HL-60 (cell line): ENCODE measurements at regions not wholly inside any gene's neighbourhood (a gene's known extent, or its start where the extent isn't known, plus 50 kb on each side); places are given as distances from the start of the nearest gene placed in this dataset.

Experiments
- DNase-seq, 2 experiments: peaks; one replicate each; pipeline ENCODE4 v3.0.0-alpha.2; 2010 to 2020; ENCODE audit warnings: low read depth in 1 of 2, low spot score in 1 of 2
- H3K27ac ChIP-seq: fragments of 250-450 bp; sonication (Bioruptor Pico); replicated peaks from 2 replicates; pipeline ENCODE4 v1.5.1; 2020; ENCODE audit warnings: mild to moderate bottlenecking, moderate library complexity
- H3K27me3 ChIP-seq: fragments of 250-450 bp; sonication (Bioruptor Pico); 2 replicates; pipeline ENCODE4 v1.5.1; 2021; ENCODE audit warnings: mild to moderate bottlenecking, moderate library complexity; ENCODE audit not compliant: insufficient read depth, poor library complexity, severe bottlenecking
- H3K4me3 ChIP-seq: replicated peaks from 2 replicates; pipeline ENCODE4 v1.5.1; 2011; ENCODE audit warnings: mild to moderate bottlenecking, control low read depth, low read length; ENCODE audit not compliant: insufficient read depth
- GABPA ChIP-seq: IDR thresholded peaks from 2 replicates; pipeline ENCODE4 v1.6.1; 2012; ENCODE audit warnings: low read depth
- POLR2AphosphoS5 ChIP-seq: IDR thresholded peaks from 2 replicates; pipeline ENCODE4 v1.6.1; 2012; ENCODE audit warnings: low read depth
- SPI1 ChIP-seq: IDR thresholded peaks from 2 replicates; pipeline ENCODE4 v1.6.1; 2012; ENCODE audit warnings: low read depth, mild to moderate bottlenecking, borderline replicate concordance
- TF ChIP-seq, protein P1 (sequence below): IDR thresholded peaks from one replicate; pipeline ENCODE4 v1.5.1; 2011; ENCODE audit warnings: low read length, control low read depth, inconsistent platforms; ENCODE audit not compliant: insufficient read depth
- TF ChIP-seq, protein P2 (sequence below): IDR thresholded peaks from 2 replicates; pipeline ENCODE4 v1.6.1; 2012; ENCODE audit warnings: low read depth; ENCODE audit not compliant: insufficient replicate concordance

DNA sequence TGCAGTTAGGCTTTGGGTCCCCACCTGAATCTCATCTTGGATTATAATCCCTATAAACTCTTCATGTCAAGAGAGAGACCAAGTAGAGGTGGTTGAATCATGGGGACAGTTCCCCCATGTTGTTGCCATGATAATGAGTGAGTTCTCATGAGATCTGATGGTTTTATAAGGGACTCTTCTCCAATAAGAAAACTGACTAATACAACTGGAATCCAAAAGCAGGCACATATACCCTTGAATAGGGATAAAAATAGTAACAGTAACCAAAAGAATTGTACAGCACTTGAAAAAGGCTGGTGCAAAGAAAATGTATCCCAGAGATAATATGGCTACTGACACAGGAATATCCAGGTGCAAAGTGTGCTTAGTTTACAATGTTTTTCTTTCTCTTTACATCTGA is 351.5 kb upstream of the MAD2L1 start:
- H3K4me3 ChIP-seq, result no peak overlapping the region
- no peaks in the 10 kb centered on the region for H3K27me3 ChIP-seq
- TF ChIP-seq, protein P1, sequence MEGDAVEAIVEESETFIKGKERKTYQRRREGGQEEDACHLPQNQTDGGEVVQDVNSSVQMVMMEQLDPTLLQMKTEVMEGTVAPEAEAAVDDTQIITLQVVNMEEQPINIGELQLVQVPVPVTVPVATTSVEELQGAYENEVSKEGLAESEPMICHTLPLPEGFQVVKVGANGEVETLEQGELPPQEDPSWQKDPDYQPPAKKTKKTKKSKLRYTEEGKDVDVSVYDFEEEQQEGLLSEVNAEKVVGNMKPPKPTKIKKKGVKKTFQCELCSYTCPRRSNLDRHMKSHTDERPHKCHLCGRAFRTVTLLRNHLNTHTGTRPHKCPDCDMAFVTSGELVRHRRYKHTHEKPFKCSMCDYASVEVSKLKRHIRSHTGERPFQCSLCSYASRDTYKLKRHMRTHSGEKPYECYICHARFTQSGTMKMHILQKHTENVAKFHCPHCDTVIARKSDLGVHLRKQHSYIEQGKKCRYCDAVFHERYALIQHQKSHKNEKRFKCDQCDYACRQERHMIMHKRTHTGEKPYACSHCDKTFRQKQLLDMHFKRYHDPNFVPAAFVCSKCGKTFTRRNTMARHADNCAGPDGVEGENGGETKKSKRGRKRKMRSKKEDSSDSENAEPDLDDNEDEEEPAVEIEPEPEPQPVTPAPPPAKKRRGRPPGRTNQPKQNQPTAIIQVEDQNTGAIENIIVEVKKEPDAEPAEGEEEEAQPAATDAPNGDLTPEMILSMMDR, result no peak
- TF ChIP-seq, protein P2, sequence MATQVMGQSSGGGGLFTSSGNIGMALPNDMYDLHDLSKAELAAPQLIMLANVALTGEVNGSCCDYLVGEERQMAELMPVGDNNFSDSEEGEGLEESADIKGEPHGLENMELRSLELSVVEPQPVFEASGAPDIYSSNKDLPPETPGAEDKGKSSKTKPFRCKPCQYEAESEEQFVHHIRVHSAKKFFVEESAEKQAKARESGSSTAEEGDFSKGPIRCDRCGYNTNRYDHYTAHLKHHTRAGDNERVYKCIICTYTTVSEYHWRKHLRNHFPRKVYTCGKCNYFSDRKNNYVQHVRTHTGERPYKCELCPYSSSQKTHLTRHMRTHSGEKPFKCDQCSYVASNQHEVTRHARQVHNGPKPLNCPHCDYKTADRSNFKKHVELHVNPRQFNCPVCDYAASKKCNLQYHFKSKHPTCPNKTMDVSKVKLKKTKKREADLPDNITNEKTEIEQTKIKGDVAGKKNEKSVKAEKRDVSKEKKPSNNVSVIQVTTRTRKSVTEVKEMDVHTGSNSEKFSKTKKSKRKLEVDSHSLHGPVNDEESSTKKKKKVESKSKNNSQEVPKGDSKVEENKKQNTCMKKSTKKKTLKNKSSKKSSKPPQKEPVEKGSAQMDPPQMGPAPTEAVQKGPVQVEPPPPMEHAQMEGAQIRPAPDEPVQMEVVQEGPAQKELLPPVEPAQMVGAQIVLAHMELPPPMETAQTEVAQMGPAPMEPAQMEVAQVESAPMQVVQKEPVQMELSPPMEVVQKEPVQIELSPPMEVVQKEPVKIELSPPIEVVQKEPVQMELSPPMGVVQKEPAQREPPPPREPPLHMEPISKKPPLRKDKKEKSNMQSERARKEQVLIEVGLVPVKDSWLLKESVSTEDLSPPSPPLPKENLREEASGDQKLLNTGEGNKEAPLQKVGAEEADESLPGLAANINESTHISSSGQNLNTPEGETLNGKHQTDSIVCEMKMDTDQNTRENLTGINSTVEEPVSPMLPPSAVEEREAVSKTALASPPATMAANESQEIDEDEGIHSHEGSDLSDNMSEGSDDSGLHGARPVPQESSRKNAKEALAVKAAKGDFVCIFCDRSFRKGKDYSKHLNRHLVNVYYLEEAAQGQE, result no peak
- TF ChIP-seq POLR2AphosphoS5, result no peak
- TF ChIP-seq SPI1, result no peak
- no peak for TF ChIP-seq GABPA
- DNase-seq, result no peak
- H3K27ac ChIP-seq, result no peak overlapping the region

DNA sequence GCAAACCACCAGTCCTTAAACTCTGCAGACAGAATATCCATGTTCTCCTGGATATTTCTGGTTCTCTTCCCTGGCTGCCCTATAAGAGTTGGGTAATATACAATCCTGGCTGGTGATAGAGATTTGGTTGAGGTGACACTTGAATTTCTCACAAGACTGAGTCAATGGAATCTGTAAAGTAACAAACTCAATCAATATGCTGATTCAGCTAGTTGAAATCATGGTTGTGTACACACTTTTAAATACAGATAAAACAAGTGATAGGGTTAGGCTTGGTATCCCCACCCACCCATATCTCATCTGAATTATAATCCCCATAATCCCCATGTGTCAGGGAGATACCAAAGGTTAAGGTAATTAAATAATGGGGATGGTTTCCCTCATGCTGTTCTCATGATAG is 349.2 kb upstream of the MAD2L1 start:
- Histone ChIP-seq H3K27ac (no peak overlapping the region), H3K4me3 (no peak overlapping the region), H3K27me3 (no peaks in the 10 kb centered on the region)
- DNase-seq, result no peak
- TF ChIP-seq GABPA (no peak), SPI1 (no peak), POLR2AphosphoS5 (no peak)
- TF ChIP-seq, protein P1, result no peak
- TF ChIP-seq, protein P2, result no peak

- Histone ChIP-seq H3K4me3 (no peak overlapping the region), H3K27me3 (no peaks in the 10 kb centered on the region), H3K27ac (no peak overlapping the region)
- TF ChIP-seq GABPA, result no peak
- TF ChIP-seq, protein P2, result no peak
- TF ChIP-seq POLR2AphosphoS5, result no peak
- no peak for TF ChIP-seq SPI1
- TF ChIP-seq, protein P1, result no peak
- no peak for DNase-seq
Measured at GRCh38 chr4:120406960-120407359, 340.3 kb upstream of the MAD2L1 start.
